CD4-positive, alpha-beta T cell treated with Interleukin-15 for 4 hours (primary cell): ENCODE measurements at regions not wholly inside any gene's neighbourhood (a gene's known extent, or its start where the extent isn't known, plus 50 kb on each side); places are given as distances from the start of the nearest gene placed in this dataset.
A peak's percentile ranks its signal among the peaks of the same experiment; 100 is the strongest.

Experiments used
- DNase-seq: peaks from one replicate; pipeline ENCODE4 v3.0.0-alpha.2; 2020; ENCODE audit warnings: low spot score

DNA sequence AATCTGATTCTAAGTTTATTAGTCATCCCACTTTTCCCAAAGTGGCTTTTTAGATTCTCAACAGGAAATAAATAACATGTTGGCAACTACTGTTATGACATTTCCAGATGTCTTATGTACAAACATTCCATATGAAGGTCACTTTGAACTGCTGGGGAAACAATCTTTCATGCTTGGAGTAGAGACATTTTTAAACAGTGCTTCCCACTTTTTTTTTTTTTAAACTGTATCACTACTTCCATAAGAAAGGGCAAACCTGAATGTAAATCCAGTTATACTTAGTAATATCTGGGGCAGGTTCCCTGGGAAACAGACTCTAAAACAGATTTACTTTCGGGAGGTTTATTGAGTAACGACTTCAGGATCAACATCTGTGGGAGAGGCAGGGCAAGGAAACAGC, 473.8 kb downstream of the TAFA4 start:
- DNase-seq = no peak

DNA sequence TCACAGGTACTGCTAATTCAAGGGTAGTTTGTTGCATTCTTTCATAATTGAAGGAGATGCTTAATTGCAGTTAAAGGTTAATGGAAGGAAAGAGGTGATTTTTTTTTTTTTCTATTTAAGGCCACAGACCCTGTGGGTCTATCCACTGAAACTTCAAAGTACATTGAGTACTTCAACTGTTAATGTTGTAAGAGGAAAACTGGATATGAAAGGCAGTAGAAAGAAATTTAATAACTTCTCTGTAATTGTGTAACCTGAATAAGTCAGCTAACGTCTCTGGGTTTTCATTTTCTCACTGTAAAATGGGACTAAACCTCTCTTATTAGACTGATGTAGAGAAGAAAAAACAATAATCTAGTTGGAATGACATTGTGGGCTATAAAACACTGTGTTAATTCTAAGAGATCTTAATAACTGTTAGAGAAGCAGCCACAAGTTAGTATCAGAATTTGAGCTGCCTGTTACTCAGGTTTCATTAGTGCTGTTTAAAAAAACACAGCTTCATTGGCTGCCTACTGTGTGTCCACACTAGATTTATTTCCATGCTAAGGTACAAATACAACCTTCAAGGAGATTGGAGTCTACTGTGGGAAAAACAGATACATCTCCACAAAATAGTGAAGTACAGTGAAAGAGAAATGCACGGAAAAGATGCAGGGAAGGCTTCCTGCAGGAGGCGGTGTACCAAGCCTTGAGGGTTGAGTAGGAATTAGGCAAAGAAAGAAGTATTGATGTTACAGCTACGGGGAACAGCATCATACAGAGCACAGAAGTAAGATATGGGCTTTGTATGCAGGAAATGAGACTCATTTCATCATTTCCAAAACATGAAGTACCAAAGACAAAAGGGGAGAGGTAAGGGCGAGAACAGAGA, 483.6 kb downstream of the TAFA4 start:
- no peak for DNase-seq

DNA sequence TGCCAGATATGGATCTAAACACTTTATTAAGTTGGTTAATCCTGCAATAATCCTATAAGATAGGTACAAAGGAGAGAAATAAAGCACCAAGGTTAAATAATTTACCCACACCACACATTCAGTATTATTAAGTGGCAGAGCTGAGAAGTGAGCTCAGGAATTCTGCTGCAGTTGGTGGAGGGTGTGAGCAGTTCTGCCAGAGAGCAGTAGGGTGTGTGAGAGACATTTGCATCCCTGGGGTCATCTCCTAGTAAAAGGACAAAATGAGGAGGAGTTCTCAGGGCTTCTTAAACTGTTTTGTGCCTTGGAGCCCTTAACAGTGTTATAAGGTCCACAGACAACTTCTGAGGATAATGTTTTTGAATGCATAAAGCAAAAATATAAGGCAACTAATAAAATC, 484.5 kb downstream of the TAFA4 start:
- DNase-seq = no peak

DNA sequence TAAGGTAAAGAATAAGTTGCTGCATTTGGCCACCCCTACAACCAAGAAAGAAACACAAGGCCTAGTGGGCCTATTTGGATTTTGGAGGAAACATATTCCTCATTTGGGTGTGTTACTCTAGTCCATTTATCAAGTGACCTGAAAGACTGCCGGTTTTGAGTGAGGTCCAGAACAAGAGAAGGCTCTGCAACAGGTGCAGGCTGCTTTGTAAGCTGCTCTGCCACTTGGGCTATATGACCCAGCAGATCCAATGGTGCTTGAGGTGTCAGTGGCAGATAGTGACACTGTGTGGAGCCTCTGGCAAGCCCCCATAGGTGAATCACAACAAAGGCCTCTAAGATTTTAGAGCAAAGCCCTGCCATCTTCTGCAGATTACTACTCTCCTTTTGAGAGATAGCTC, 491.3 kb downstream of the TAFA4 start:
- no peak for DNase-seq

DNA sequence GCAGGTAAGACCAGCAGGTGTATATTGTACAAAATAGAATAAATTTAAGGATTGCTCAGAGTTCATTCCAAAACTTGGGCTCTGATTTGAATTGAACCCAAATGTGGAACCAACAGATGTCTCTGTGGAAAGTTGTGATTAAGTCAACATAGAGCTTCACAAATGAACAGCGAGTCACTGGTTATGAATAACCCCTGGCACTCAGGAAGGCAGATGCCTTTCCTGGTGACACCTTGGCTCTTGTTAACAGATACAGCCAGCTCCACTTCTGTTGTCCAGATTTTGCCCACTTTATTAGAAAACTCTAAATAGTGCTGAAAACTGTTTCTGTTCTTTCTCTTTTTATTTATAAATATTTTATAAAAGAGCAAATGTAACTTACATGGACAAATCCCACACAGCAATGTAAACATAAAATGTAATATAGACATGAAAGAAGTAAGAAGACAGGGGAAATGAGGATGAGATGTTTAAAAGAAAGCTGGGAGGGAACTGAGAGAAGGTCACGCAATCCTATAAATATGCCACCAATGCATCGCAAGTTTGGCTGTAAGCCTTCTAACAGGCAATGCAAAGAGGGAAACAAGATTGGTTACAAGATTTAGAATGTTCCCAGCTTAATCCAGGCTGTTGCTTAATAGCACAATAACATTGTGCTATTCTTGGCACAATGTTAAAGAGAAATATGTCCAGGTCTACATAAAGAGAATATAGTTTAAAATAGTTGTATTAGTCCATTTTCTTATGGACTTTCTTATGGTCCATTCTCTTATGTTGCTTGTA, 495.5 kb downstream of the TAFA4 start:
- DNase-seq = no peak

DNA sequence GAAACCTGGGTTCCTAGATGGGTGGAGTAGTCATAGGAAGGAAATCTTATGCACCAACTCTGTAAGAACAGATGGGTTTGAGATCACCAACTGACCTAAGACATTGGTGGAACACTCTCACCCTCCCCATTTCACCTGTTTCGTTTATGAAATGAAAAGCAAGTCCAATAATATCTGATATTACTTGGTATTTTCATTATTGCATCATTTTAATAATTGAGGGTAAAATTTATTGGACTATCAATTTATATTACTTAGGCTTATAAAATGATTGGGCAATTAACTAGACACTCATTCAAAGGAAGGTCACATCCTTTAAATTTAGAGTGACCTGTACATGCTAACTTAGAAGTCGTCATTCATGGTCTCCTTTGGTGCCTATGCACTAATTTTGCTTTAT, 503.9 kb downstream of the TAFA4 start:
- DNase-seq = no peak

DNA sequence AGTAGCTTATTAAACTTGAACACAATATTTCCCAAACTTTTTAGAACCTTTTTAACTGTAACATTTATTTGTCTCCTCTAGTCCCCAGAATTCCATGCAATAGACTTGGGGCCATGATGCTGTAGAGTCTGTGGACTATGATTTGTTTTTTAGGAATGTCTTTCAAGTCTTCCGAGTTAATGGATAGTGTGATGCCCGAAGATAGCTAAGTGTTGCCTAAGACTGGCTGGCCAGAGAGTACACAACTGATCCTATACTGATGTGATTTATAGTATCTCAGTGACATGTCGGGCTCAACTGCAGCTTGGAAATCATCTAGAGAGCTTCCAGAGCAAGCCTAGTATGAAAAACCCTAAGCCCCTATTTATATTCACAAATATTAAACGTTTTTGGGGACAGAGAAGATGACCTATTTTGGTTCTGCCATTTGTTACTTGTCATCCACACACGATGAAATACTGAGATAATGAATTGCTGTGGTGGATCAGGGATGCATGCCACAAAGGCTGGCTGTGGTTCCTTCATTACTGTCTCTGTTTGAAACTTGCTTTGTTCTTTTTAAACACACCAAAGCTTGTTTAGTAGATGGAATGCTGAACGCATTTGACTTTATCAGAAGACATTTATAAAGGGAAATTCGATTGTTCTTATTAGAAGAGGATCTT, 507.4 kb downstream of the TAFA4 start:
- no peak for DNase-seq

DNA sequence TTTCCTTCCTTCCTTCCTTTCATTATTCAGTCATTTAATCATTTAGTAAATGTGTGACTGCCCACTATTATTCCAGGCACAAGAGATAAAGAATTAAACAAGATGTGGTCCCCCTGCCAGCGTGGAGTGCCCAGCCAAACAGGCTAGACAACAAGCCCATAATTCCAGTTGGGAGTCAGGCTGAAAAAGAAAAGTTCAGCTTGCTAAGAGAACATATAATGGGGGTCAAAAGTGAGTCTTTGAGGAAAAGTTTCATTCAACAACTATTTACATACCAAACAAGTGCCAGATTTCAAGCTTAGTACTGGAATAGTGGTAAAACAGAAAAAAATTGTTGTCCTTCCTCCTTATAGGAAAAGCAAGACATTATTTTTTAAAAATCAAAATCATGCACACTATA, 523.7 kb downstream of the TAFA4 start:
- DNase-seq = no peak

DNA sequence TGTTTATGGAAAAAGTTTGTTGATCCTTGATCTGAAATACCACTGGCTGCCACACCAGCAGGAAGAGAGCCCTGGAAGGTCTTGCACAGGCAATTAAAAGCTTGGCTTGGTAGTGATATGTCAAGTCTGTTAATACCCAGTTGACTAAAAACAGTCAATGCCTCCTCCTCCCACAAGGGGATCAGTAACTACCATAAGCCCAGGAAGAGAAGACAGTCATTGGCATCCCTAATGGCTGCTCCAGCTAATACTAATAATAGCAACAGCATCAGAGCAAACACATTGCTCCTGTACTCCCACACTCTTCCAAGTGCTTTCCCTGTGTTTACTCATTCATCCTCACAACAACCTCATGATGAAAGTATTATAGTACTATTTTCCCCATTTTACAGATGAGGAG, 528.6 kb downstream of the TAFA4 start:
- no peak for DNase-seq

DNA sequence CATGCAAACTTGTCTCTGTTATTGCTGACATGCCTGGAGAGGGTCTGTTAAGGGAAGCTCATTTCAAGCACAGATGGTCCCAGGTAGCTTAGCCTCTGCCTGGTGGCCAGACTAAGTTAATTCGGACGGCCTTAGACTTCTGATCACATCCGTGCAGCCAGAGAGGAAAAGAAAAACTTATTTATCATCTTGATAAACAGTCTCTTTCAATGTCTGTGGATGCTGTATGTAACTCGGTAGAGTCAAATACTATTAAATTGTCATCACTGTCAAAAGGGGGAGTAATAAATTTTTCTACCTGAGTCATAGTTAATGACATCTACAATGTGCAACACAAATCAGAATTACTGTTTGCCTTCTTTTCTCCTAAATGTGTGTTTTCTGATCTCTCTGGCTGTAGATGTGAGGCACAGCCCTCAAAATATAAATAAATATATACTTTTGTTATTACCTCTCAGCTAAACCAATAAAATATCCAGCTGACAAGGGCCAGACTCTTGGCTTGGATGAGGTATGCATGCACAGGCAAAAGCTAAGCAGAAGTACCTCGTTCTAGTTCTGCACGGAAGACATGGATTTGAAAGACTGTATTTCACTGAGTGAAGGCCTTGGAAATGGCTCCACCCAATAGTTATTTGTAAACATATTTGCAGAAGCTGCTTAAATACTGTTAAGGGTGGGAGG, 530.0 kb downstream of the TAFA4 start:
- no peak for DNase-seq

DNA sequence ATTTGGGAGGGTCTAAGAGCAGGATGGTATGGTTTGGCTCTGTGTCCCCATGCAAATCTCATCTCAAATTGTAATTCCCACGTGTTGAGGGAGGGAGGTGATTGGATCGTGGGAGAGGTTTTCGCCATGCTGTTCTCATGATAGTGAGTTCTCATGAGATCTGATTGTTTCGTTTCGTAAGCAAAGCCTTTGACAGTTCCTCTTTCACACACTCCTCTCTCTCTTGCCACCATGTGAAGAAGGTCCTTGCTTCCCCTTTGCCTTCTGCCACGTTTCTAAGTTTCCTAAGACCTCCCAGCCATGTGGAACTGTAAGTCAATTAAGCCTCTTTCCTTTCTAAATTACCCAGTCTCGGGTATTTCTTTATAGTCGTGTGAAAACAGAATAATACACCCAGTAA, 553.7 kb downstream of the TAFA4 start:
- no peak for DNase-seq

DNA sequence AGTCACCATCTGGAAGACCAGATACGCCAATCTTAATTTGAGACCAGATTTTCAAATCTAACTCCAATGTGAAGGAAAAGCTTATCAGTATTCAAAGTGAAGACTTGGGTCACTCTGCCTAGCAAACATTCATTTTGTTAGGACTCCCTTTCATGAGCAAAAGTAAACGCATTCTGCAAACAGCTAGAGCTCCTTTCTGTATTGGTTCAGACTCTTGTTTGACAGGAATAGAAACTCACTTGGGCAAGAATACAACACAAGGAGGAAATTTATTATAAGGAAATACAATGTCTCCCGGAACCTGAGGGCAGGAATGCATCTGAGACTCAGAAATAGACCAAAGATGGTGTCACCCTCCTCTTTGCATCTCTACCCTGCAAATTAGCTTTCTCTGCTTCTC, 558.6 kb downstream of the TAFA4 start:
- no peak for DNase-seq

DNA sequence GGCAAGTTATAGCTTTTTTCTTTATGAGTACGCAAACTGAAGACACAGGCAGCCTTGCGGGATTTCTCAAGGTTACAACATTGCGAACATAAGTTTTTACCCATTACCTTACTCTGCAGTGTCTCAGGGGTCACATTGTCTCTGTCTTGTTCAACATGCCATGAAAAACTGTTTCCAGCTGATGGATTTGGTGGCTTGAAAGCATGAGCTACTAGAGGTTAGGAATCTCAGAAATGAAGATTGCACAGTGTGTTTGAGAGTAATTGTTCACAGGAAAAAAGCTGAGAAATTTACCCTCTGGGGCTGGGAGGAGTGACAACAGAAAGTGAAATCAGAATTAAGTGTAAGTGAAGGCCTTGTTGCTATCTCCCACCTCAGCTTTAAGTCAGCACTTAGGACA, 568.6 kb downstream of the TAFA4 start:
- no peak for DNase-seq

DNA sequence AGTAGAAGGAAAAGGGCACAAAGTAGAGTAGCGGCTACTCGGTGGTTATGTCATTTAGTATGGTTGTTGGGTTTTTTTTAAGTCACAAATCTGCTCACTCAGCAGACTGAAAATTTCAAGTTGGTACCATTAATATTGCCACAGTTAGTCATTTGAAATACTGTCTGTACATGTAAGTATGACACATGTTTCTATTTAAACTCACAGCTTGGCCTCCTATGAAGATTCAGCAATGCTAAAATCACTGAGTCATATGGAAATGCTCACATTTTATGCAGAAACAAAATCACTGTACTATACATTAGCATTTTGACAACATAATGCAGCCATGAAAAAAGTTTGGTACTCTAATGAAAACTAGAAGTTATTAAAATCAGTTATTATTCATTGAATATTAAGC, 571.9 kb downstream of the TAFA4 start:
- no peak for DNase-seq

DNA sequence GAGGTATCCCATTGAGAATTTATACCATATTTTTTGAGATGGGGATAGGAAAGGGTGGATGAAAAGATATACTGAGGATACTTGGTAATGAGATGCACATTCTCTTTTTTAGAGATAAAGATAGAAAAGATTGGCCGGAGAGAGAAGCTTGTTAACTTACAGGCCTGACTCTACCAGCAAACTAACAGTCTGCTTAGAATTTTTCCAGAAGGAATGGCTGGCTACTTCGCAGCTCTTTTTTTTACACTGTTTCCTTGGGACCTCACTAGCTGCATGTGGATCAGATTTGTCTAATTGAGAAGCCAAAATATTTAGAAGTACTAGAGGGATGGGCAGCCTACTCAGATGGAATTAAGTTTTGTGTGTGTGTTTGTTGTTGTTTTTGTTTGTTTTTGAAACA, 586.6 kb downstream of the TAFA4 start:
- DNase-seq = no peak

DNA sequence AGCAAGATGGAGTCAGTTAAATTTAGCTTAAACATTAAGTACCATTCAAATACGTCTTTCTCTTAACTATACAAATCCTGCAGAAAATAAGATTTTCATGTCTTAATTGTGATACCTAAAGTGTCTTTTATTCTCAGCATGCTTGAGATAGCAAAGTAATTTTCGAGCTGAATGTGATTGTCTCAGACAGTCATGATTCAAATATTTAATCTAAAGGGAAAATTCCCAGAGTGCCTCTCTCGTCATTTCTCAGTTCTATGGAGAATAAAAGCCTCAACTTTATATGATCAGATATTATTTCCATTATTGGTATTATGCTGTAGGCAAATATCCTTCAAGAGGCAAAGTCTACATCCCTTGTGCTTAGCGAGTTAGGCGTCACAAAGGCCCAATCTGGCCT, 589.9 kb downstream of the TAFA4 start:
- DNase-seq = no peak

DNA sequence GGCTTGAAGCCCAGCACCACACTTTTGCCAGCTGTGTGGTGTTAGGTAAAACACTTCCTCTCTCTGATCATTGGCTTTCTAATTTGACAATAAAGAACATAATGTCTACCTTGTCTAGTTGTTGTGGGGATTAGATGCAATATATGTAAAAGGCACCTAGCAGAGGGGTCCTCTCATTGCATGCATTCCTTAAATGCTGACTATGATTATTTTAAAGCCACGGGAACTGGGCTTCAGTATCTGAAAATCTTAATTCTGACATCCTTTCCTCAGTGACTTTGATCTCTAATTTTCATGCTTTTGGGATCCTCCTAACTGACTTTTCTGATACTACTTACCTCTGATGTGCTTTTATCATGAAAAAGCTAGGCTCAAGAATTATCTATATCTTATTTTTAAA, 596.3 kb downstream of the TAFA4 start:
- no peak for DNase-seq

DNA sequence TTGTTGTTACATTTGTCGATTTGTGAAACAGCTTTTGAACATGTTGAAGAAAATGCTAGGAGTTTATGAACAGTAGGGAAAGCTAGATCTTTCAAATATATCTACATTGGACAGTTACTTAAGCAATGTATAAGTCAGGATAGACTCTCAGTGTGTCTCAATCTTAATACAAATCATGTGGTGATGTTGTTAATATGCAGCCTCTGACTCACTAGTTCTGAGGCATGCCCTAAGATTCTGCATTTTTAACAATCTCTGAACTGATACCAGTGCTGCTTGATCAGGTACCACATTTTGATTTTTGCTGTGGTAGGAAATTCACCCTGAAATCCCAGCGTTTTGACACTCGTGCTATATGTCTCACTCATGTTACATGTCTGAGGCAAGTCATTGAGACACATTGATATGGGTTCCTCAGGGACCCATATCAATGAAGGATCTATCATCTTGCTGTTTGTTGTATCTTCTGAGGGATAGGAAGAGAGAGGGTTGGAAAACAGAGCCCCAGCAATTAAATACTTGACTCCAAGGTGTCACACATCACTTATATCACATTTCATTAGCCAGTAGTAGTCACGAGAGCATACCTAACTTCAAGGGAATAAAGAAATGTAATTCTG, 597.9 kb downstream of the TAFA4 start:
- DNase-seq = no peak

DNA sequence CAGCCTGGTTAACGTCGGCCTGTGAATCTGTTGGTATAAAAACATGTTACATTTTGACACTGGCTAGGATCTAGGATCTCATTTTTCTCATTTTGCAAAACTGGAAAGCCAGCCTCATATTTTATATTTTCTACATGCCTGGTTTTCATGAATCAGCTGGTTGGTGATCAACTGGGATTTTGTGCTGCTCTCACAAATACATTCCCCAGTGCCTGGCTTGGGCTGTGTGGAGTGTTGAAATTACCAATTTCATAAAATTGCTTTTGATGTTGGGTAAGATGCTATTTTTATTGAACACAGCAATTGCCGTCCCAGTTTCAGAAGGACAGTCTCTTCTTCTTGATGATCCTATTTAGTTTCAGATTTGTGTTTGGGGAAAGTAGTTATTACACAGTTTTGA, 604.3 kb downstream of the TAFA4 start:
- no peak for DNase-seq

DNA sequence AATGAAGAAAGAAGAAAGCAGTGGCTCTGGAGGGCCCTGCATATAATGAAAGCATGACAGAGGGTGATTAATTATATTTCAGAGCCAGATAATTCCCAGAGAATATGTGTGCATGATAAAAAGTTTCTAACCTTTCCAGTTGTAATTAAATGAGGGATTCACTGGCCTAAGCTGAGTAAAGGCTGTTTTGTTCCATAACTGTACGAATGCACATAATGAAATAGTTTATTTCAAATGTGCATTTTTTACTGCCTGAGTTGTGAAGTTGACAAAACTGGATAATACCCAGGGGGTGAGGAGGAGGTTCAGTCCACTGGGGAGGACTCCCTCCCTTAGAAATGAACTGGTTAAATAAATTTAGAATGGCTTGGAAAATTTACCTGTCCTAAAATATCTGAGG, 616.4 kb downstream of the TAFA4 start:
- no peak for DNase-seq

DNA sequence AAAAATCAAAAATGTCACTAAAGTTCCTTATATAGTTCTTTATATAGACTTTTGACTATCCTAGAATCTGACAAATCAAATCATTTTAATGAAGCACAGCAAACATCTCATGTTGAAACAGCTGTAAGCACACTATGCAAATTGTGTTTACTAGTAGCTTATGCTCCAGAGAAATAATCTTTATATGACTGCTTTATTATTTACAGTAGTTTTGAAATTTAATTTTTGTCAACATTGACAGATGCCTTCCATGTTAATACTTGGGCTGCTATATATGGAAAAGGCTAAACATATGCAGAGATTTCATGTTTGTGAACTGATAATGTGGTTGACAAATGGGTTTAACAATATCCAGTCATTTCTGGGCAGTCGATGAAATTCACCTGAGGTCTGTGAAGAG, 616.8 kb downstream of the TAFA4 start:
- DNase-seq = no peak

DNA sequence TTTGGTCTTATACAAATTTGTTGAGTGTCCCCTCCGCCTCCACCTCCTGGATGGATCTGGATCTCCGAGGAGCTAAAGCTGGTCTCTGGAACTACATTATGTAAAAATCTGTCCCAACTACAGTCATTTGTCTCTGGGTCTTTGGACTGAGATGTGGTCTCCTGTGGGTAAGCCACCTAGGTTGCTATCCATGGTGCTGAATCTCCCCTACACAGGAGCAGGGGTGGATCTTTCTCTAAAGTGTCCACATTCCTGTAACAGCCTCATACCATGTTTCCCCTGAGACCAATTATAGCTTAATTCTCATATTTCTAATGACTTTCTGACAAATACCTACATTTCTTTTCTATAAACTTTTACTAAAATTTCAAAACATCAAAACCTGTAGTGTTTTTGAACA, 625.8 kb downstream of the TAFA4 start:
- DNase-seq = peak; percentile 0
